Body of pancreas (tissue), 4 donors: ENCODE measurements at regions not wholly inside any gene's neighbourhood (a gene's known extent, or its start where the extent isn't known, plus 50 kb on each side); places are given as distances from the start of the nearest gene placed in this dataset.

ENCODE experiments used
- ATAC-seq: fragments of 150-250 bp; one replicate; pipeline ENCODE4 v1.9.1; 2016
- DNase-seq, 4 donors: peaks; one replicate each; pipeline ENCODE4 v3.0.0-alpha.2; 2019
- H3K27ac ChIP-seq, 4 donors: fragments of 200-600 bp; sonication (generic); 1 replicate in 3 of 4; 2 replicates in 1 of 4; pipeline versions ENCODE4 v1.5.1 to v1.6.1; 2016 to 2019; ENCODE audit warnings: mild to moderate bottlenecking in 1 of 4, mixed read lengths in 1 of 4, moderate library complexity in 1 of 4
- H3K27me3 ChIP-seq, 2 donors: fragments of 200-600 bp; sonication (generic); one replicate each; pipeline ENCODE4 v1.6.0; 2016; ENCODE audit warnings: mild to moderate bottlenecking in 1 of 2
- H3K36me3 ChIP-seq, 2 donors: fragments of 200-600 bp; sonication (generic); replicated peaks in 1 of 2; 2 replicates each; pipeline ENCODE4 v1.5.1; 2016; ENCODE audit warnings: low read depth in 2 of 2; ENCODE audit not compliant: insufficient read depth in 1 of 2
- H3K4me1 ChIP-seq: fragments of 200-600 bp; sonication (generic); one replicate; pipeline ENCODE4 v1.6.0; 2016
- H3K4me3 ChIP-seq, 2 donors: fragments of 200-600 bp; sonication (generic); 1 replicate in 1 of 2; 2 replicates in 1 of 2; pipeline ENCODE4 v1.5.1; 2016 to 2019
- H3K9me3 ChIP-seq, 3 donors: fragments of 200-600 bp; sonication (generic); 1 replicate in 2 of 3; 2 replicates in 1 of 3; pipeline ENCODE4 v1.5.1; 2016
- POLR2A ChIP-seq, 3 donors: fragments of 450-650 bp; IDR thresholded peaks; one replicate each; pipeline ENCODE4 v1.6.1; 2016; ENCODE audit warnings: antibody characterized with exemption in 3 of 3, mild to moderate bottlenecking in 2 of 3
- WGBS, 2 donors: methylation state at CpG; one replicate each; pipeline ENCODE4 v1.1.5; 2017; 5-methylcytosine and 5-hydroxymethylcytosine counted together
- intact Hi-C: fragments of 100-400 bp; cut with DNase I; formaldehyde crosslinking; loops from one replicate; pipeline ENCODE4 v1.15.1; 2023
- TF ChIP-seq, protein P1 (sequence below), 7 experiments: fragments of 450-650 bp in 4 of 7; fragments of 200-600 bp in 3 of 7; sonication (generic) in 3 of 7; IDR thresholded peaks; one replicate each; pipeline ENCODE4 v1.5.1; 2016 to 2019; ENCODE audit warnings: antibody characterized with exemption in 7 of 7

DNA sequence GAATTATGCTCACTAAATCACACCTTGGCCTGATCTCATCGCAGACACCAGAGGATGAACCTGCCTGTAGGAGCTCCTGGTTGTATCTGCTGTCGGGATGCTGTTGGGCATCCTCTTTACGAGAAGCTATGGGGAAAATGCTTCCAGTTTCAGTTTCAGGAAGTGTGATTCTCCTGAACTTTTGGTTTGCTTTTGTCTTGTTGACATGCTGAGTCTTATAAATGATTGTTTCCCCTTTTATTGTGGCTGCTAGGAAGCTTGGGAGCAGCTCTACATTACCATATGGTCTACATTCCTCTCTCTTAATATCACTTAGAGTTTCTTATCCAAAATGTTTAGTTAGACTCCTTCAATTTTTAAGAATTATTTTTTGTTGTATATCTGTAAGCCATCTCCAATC, 227.5 kb downstream of the MTX2 start:
- no peaks in the 10 kb centered on the region for H3K9me3 ChIP-seq
- ATAC-seq, result no peak
- intact Hi-C loops, result no loop called here
- H3K27me3 ChIP-seq, result no peaks in the 10 kb centered on the region
- TF ChIP-seq, protein P1, sequence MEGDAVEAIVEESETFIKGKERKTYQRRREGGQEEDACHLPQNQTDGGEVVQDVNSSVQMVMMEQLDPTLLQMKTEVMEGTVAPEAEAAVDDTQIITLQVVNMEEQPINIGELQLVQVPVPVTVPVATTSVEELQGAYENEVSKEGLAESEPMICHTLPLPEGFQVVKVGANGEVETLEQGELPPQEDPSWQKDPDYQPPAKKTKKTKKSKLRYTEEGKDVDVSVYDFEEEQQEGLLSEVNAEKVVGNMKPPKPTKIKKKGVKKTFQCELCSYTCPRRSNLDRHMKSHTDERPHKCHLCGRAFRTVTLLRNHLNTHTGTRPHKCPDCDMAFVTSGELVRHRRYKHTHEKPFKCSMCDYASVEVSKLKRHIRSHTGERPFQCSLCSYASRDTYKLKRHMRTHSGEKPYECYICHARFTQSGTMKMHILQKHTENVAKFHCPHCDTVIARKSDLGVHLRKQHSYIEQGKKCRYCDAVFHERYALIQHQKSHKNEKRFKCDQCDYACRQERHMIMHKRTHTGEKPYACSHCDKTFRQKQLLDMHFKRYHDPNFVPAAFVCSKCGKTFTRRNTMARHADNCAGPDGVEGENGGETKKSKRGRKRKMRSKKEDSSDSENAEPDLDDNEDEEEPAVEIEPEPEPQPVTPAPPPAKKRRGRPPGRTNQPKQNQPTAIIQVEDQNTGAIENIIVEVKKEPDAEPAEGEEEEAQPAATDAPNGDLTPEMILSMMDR (IDR thresholded peaks at IDR 0.05), result no peak
- no peaks in the 10 kb centered on the region for H3K36me3 ChIP-seq
- no peaks in the 10 kb centered on the region for H3K4me1 ChIP-seq
- no peak overlapping the region for H3K4me3 ChIP-seq
- WGBS, 2 donors, result 75% methylated on average over 3 of the region's 3 CpGs
- DNase-seq, result no peak
- no peak overlapping the region for H3K27ac ChIP-seq

DNA sequence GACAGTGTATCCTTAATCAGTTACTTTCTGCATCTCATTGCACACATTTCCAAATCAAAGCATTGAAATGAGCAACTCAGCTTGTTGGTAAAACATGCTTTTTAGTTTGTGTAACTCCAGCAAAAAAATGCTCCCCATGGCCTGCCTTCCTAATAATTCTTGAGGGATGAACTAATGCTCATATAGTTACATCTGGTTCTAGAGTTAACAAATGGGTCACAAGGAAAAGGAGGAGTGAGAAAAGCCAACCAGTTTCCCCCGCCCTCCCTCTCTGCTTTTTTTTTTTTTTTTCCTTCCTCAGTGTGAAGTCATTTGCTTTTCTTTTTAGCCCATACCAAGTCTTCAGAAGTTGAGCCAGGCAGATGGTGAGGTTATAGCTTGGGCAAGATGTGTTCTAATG, 231.7 kb downstream of the MTX2 start:
- no peak overlapping the region for H3K4me3 ChIP-seq
- no peaks in the 10 kb centered on the region for H3K27me3 ChIP-seq
- WGBS, 2 donors, result 45 to 57% methylated on average over 1 of the region's 1 CpG
- H3K27ac ChIP-seq, result no peak overlapping the region
- intact Hi-C loops, result no loop called here
- no peak for DNase-seq
- no peaks in the 10 kb centered on the region for H3K4me1 ChIP-seq
- TF ChIP-seq, protein P1 (IDR thresholded peaks at IDR 0.05), result no peak
- TF ChIP-seq POLR2A (IDR thresholded peaks at IDR 0.05), result no peak
- no peaks in the 10 kb centered on the region for H3K36me3 ChIP-seq
- ATAC-seq, result no peak
- H3K9me3 ChIP-seq, result no peaks in the 10 kb centered on the region

DNA sequence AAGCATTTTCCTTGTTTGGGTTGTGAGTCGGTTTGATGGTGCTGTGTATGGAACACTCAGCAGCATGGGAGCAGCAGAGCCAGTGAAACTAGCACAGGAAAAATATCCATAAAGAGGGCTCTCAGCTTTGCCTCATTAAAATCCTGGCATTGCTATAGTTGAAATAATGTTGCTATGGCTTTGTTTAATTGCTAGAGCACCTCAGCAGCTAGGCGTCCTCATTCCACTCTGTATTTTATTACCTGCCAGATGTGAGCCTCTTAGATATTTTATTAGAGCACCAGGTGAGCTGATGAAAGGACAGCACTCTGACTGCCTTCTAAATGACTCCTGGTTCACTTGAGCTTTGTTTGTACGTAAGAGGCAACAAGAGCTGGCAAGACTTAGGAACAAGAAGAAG, 232.4 kb downstream of the MTX2 start:
- no peak for ATAC-seq
- H3K27ac ChIP-seq, result no peak overlapping the region
- WGBS, 2 donors, result 48% methylated on average over 3 of the region's 3 CpGs
- H3K4me1 ChIP-seq, result no peaks in the 10 kb centered on the region
- no peak for TF ChIP-seq POLR2A (IDR thresholded peaks at IDR 0.05)
- TF ChIP-seq, protein P1 (IDR thresholded peaks at IDR 0.05), result no peak
- intact Hi-C loops, result no loop called here
- no peak overlapping the region for H3K4me3 ChIP-seq
- no peaks in the 10 kb centered on the region for H3K27me3 ChIP-seq
- no peak for DNase-seq
- no peaks in the 10 kb centered on the region for H3K9me3 ChIP-seq
- H3K36me3 ChIP-seq, result no peaks in the 10 kb centered on the region

DNA sequence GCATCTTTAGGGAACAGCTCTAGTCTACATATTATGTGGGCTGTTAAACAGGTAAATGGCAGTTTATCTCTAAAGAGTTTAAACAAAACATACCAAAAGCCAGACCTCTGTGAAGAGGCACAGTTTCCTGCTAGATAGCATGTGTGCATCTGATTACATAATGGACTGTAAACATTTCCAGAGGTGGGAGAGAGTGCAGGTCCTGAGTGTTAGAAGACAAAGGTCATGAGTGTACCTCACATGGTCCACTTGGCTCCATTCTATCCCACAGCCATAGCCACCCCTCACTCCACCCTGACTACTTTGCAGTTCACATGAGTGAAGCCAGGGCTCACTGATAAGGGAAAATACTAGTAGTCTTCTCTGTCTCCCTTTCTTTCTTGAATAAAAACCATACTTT, 233.4 kb downstream of the MTX2 start:
- DNase-seq (no peak), ATAC-seq (no peak)
- Histone ChIP-seq H3K27me3 (no peaks in the 10 kb centered on the region), H3K4me1 (no peaks in the 10 kb centered on the region), H3K9me3 (no peaks in the 10 kb centered on the region), H3K36me3 (no peaks in the 10 kb centered on the region), H3K27ac (no peak overlapping the region), H3K4me3 (no peak overlapping the region)
- intact Hi-C loops, result no loop called here
- TF ChIP-seq POLR2A (IDR thresholded peaks at IDR 0.05), result no peak
- TF ChIP-seq, protein P1 (IDR thresholded peaks at IDR 0.05), result no peak

DNA sequence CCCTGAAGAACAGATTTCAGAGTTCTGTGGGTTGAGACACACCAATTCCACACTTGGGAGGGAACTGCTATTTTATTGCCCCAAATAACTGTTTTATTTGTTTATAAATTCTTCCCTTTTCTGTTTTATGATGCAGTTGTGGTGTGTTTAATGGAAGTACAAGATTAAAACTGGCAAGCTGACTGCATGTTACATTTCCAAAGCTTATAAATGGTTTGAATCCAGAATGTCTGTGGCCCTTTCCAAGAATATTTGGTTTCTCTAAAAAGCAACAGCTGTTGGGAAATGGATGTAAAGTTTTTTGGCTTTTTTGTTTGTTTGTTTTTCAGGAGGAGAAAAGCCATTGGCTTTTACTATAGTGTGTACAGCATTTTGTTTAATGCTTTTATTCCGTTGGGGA, 234.5 kb downstream of the MTX2 start:
- ATAC-seq (no peak), DNase-seq (no peak)

More for the DNA sequence above, 234.5 kb downstream of the MTX2 start:
- no peak for TF ChIP-seq POLR2A (IDR thresholded peaks at IDR 0.05)
- TF ChIP-seq, protein P1 (IDR thresholded peaks at IDR 0.05), result no peak
- Histone ChIP-seq H3K27ac (no peak overlapping the region), H3K27me3 (no peaks in the 10 kb centered on the region), H3K36me3 (no peaks in the 10 kb centered on the region), H3K4me3 (no peak overlapping the region), H3K9me3 (no peaks in the 10 kb centered on the region), H3K4me1 (no peaks in the 10 kb centered on the region)
- WGBS, 2 donors, result 49 to 56% methylated on average over 1 of the region's 1 CpG
- intact Hi-C loops, result no loop called here
